Activated naive CD4-positive, alpha-beta T cell treated with anti-CD3 and anti-CD28 coated beads for 36 hours (primary cell): ENCODE measurements at regions not wholly inside any gene's neighbourhood (a gene's known extent, or its start where the extent isn't known, plus 50 kb on each side); places are given as distances from the start of the nearest gene placed in this dataset.
"Not testable (repeated sequence)": the region's sequence is repeated elsewhere in the genome, so short reads cannot be mapped to it uniquely, and the experiment has no call there.

Experiments used
- CTCF ChIA-PET: fragments of 350-600 bp; sonication (Branson Sonifier 250); formaldehyde crosslinking; loops from one replicate; lab custom pipeline; 2021; ENCODE audit warnings: antibody characterized with exemption; lab: Charles Lee
- DNase-seq: peaks from one replicate; pipeline ENCODE4 v3.0.0-alpha.2; 2020
- H3K27ac Mint-ChIP-seq: one replicate; pipeline ENCODE4 v1.8.0; 2021; ENCODE audit warnings: mild to moderate bottlenecking, mixed read lengths
- H3K27me3 Mint-ChIP-seq: one replicate; pipeline ENCODE4 v1.8.0; 2021; ENCODE audit warnings: low read depth, mixed read lengths
- H3K36me3 Mint-ChIP-seq: one replicate; pipeline ENCODE4 v1.8.0; 2021; ENCODE audit warnings: low read depth, mixed read lengths
- H3K4me1 Mint-ChIP-seq: one replicate; pipeline ENCODE4 v1.8.0; 2021; ENCODE audit warnings: low read depth, mixed read lengths
- H3K4me3 Mint-ChIP-seq: one replicate; pipeline ENCODE4 v1.8.0; 2021; ENCODE audit warnings: mild to moderate bottlenecking, moderate library complexity, mixed read lengths
- H3K9me3 Mint-ChIP-seq: one replicate; pipeline ENCODE4 v1.8.0; 2021; ENCODE audit warnings: mixed read lengths
- intact Hi-C: fragments of 100-400 bp; cut with micrococcal nuclease; formaldehyde crosslinking; loops from one replicate; pipeline ENCODE4 v1.15.1; 2023

- H3K4me3 Mint-ChIP-seq, H3K27me3 Mint-ChIP-seq, H3K27ac Mint-ChIP-seq, H3K36me3 Mint-ChIP-seq, H3K9me3 Mint-ChIP-seq, CTCF ChIA-PET, H3K4me1 Mint-ChIP-seq, DNase-seq, intact Hi-C loops: not testable (repeated sequence)
These were observed 77.9 kb upstream of the TMEM164 start for GRCh38 chrX:109925003-109925402.

GRCh38 chrX:109925656-109926055, 77.3 kb upstream of the TMEM164 start:
- no peaks in the 10 kb centered on the region for H3K27me3 Mint-ChIP-seq
- H3K27ac Mint-ChIP-seq: no peak overlapping the region
- no peaks in the 10 kb centered on the region for H3K36me3 Mint-ChIP-seq
- H3K4me1 Mint-ChIP-seq: no peaks in the 10 kb centered on the region
- H3K9me3 Mint-ChIP-seq: no peaks in the 10 kb centered on the region
- CTCF ChIA-PET: no interaction called here
- intact Hi-C loops: no loop called here
- H3K4me3 Mint-ChIP-seq: no peak overlapping the region
- DNase-seq: no peak

- Mint-ChIP-seq H3K4me3 (no peak overlapping the region), H3K36me3 (no peaks in the 10 kb centered on the region), H3K27ac (no peak overlapping the region), H3K27me3 (no peaks in the 10 kb centered on the region), H3K4me1 (no peaks in the 10 kb centered on the region), H3K9me3 (no peaks in the 10 kb centered on the region)
- no peak for DNase-seq
- CTCF ChIA-PET: no interaction called here
- intact Hi-C loops: no loop called here
These were observed 76.8 kb upstream of the TMEM164 start for GRCh38 chrX:109926118-109926517.

GRCh38 chrX:109926743-109927662, 75.9 kb upstream of the TMEM164 start:
- H3K36me3 Mint-ChIP-seq: no peaks in the 10 kb centered on the region
- no peak for DNase-seq
- H3K27me3 Mint-ChIP-seq: no peaks in the 10 kb centered on the region
- intact Hi-C loops: no loop called here
- no peaks in the 10 kb centered on the region for H3K4me1 Mint-ChIP-seq
- H3K9me3 Mint-ChIP-seq: no peaks in the 10 kb centered on the region
- no peak overlapping the region for H3K27ac Mint-ChIP-seq
- CTCF ChIA-PET: no interaction called here
- no peak overlapping the region for H3K4me3 Mint-ChIP-seq

- DNase-seq: no peak
- Mint-ChIP-seq H3K27ac (no peak overlapping the region), H3K27me3 (no peaks in the 10 kb centered on the region), H3K4me1 (no peaks in the 10 kb centered on the region), H3K36me3 (no peaks in the 10 kb centered on the region), H3K9me3 (no peaks in the 10 kb centered on the region), H3K4me3 (no peak overlapping the region)
- CTCF ChIA-PET: no interaction called here
- intact Hi-C loops: no loop called here
These were observed 75.1 kb upstream of the TMEM164 start for GRCh38 chrX:109927663-109928273.

GRCh38 chrX:109928596-109929335, 74.1 kb upstream of the TMEM164 start:
- H3K36me3 Mint-ChIP-seq: no peaks in the 10 kb centered on the region
- no peak overlapping the region for H3K4me3 Mint-ChIP-seq
- H3K27me3 Mint-ChIP-seq: no peaks in the 10 kb centered on the region
- H3K9me3 Mint-ChIP-seq: no peaks in the 10 kb centered on the region
- no peak for DNase-seq
- intact Hi-C loops: no loop called here
- no peaks in the 10 kb centered on the region for H3K4me1 Mint-ChIP-seq
- no peak overlapping the region for H3K27ac Mint-ChIP-seq
- CTCF ChIA-PET: no interaction called here

GRCh38 chrX:109931677-109932076, 71.2 kb upstream of the TMEM164 start:
- no peak for DNase-seq
- intact Hi-C loops: no loop called here
- Mint-ChIP-seq H3K4me1 (no peaks in the 10 kb centered on the region), H3K9me3 (no peaks in the 10 kb centered on the region), H3K4me3 (no peak overlapping the region), H3K27me3 (peaks cover 2% of the 10 kb centered on the region), H3K36me3 (no peaks in the 10 kb centered on the region), H3K27ac (no peak overlapping the region)
- CTCF ChIA-PET: no interaction called here

- Mint-ChIP-seq H3K27me3 (peaks cover 2% of the 10 kb centered on the region), H3K9me3 (no peaks in the 10 kb centered on the region), H3K4me1 (no peaks in the 10 kb centered on the region), H3K4me3 (no peak overlapping the region), H3K27ac (no peak overlapping the region), H3K36me3 (no peaks in the 10 kb centered on the region)
- CTCF ChIA-PET: no interaction called here
- intact Hi-C loops: no loop called here
- no peak for DNase-seq
These were observed 68.5 kb upstream of the TMEM164 start for GRCh38 chrX:109934434-109934833.

GRCh38 chrX:109934935-109935334, 68.0 kb upstream of the TMEM164 start:
- H3K36me3 Mint-ChIP-seq: no peaks in the 10 kb centered on the region
- CTCF ChIA-PET: no interaction called here

GRCh38 chrX:109936114-109936513, 66.8 kb upstream of the TMEM164 start:
- Mint-ChIP-seq H3K4me1 (no peaks in the 10 kb centered on the region), H3K9me3 (no peaks in the 10 kb centered on the region)
- intact Hi-C loops: no loop called here

More at GRCh38 chrX:109934935-109935334, 68.0 kb upstream of the TMEM164 start:
- no peaks in the 10 kb centered on the region for H3K4me1 Mint-ChIP-seq
- H3K9me3 Mint-ChIP-seq: no peaks in the 10 kb centered on the region
- no peak for DNase-seq
- H3K4me3 Mint-ChIP-seq: no peak overlapping the region
- peaks cover 2% of the 10 kb centered on the region for H3K27me3 Mint-ChIP-seq
- H3K27ac Mint-ChIP-seq: no peak overlapping the region
- intact Hi-C loops: no loop called here

GRCh38 chrX:109936598-109936997, 66.3 kb upstream of the TMEM164 start:
- CTCF ChIA-PET: no interaction called here
- no peak overlapping the region for H3K27ac Mint-ChIP-seq
- H3K36me3 Mint-ChIP-seq: no peaks in the 10 kb centered on the region

More at GRCh38 chrX:109936114-109936513, 66.8 kb upstream of the TMEM164 start:
- Mint-ChIP-seq H3K36me3 (no peaks in the 10 kb centered on the region), H3K27me3 (peaks cover 2% of the 10 kb centered on the region), H3K4me3 (no peak overlapping the region), H3K27ac (no peak overlapping the region)
- DNase-seq: no peak
- CTCF ChIA-PET: no interaction called here

GRCh38 chrX:109939498-109939897, 63.4 kb upstream of the TMEM164 start:
- CTCF ChIA-PET: interaction anchor here (0.6 kb wide), 1 partner anchor 16 kb away, joined by 3 read pairs; no protein-coding TSS in a partner anchor
- Mint-ChIP-seq H3K36me3 (no peaks in the 10 kb centered on the region), H3K27ac (no peak overlapping the region), H3K27me3 (peaks cover under 1% of the 10 kb centered on the region), H3K4me1 (no peaks in the 10 kb centered on the region), H3K4me3 (no peak overlapping the region), H3K9me3 (no peaks in the 10 kb centered on the region)
- intact Hi-C loops: no loop called here
- no peak for DNase-seq

More at GRCh38 chrX:109936598-109936997, 66.3 kb upstream of the TMEM164 start:
- H3K4me3 Mint-ChIP-seq: no peak overlapping the region
- no peak for DNase-seq
- H3K9me3 Mint-ChIP-seq: no peaks in the 10 kb centered on the region
- peaks cover 2% of the 10 kb centered on the region for H3K27me3 Mint-ChIP-seq
- intact Hi-C loops: no loop called here
- no peaks in the 10 kb centered on the region for H3K4me1 Mint-ChIP-seq
